Right lobe of liver (tissue), 6 donors: ENCODE measurements at regions not wholly inside any gene's neighbourhood (a gene's known extent, or its start where the extent isn't known, plus 50 kb on each side); places are given as distances from the start of the nearest gene placed in this dataset.

ENCODE experiments used
- ATAC-seq, 4 donors: fragments of 200-7000 bp; cut with Tn5 transposase; one replicate each; pipeline ENCODE4 v1.9.1; 2020; ENCODE audit warnings: mild to moderate bottlenecking in 4 of 4, moderate library complexity in 4 of 4
- DNase-seq, 3 donors: peaks; one replicate each; pipeline ENCODE4 v3.0.0-alpha.2; 2020
- H3K27ac ChIP-seq, 3 donors: fragments of 200-600 bp; one replicate each; pipeline ENCODE4 v1.8.0; 2022
- H3K27me3 ChIP-seq, 2 donors: fragments of 200-600 bp; one replicate each; pipeline ENCODE4 v1.8.0; 2022
- H3K36me3 ChIP-seq, 4 donors: fragments of 200-600 bp; sonication (generic) in 1 of 4; one replicate each; pipeline versions ENCODE4 v1.5.1 to v1.8.0; 2017 to 2022; ENCODE audit warnings: control low read depth in 1 of 4
- H3K4me1 ChIP-seq, 4 donors: fragments of 200-600 bp; sonication (generic) in 1 of 4; one replicate each; pipeline versions ENCODE4 v1.5.1 to v1.8.0; 2017 to 2022; ENCODE audit warnings: control low read depth in 1 of 4
- H3K4me3 ChIP-seq, 3 donors: fragments of 200-600 bp; one replicate each; pipeline ENCODE4 v1.8.0; 2022
- H3K9me3 ChIP-seq, 4 donors: fragments of 200-600 bp; sonication (generic) in 1 of 4; one replicate each; pipeline versions ENCODE4 v1.5.1 to v1.8.0; 2017 to 2022; ENCODE audit warnings: control low read depth in 1 of 4
- POLR2A ChIP-seq: fragments of 450-650 bp; IDR thresholded peaks from one replicate; pipeline ENCODE4 v1.6.1; 2017; ENCODE audit warnings: antibody characterized with exemption, mild to moderate bottlenecking
- WGBS: methylation state at CpG from one replicate; pipeline ENCODE4 v1.1.6; 2018; ENCODE audit warnings: low coverage, low lambda C conversion rate; ENCODE audit not compliant: insufficient coverage; ENCODE audit errors: missing lambda C conversion rate; 5-methylcytosine and 5-hydroxymethylcytosine counted together
- intact Hi-C, 2 donors: fragments of 100-400 bp; cut with DNase I; formaldehyde crosslinking; loops; one replicate each; pipeline versions ENCODE4 v1.11.2 to v1.14.1; 2022
- TF ChIP-seq, protein P1 (sequence below), 4 donors: fragments of 200-600 bp in 3 of 4; fragments of 450-650 bp in 1 of 4; IDR thresholded peaks; one replicate each; pipeline versions ENCODE4 v1.5.1 to v1.8.0; 2016 to 2022; ENCODE audit warnings: antibody characterized with exemption in 4 of 4, mild to moderate bottlenecking in 2 of 4
- donor health status: DM: no; HTN: yes; CAD: no.
- donor health status: DM: no; HTN: no; CAD: no.
- donor health status: DM: no; HTN: no; CAD: no.
- donor health status: DM: no; HTN: yes; CAD: no.
- donor health status: DM: no; HTN: yes; CAD: no.

DNA sequence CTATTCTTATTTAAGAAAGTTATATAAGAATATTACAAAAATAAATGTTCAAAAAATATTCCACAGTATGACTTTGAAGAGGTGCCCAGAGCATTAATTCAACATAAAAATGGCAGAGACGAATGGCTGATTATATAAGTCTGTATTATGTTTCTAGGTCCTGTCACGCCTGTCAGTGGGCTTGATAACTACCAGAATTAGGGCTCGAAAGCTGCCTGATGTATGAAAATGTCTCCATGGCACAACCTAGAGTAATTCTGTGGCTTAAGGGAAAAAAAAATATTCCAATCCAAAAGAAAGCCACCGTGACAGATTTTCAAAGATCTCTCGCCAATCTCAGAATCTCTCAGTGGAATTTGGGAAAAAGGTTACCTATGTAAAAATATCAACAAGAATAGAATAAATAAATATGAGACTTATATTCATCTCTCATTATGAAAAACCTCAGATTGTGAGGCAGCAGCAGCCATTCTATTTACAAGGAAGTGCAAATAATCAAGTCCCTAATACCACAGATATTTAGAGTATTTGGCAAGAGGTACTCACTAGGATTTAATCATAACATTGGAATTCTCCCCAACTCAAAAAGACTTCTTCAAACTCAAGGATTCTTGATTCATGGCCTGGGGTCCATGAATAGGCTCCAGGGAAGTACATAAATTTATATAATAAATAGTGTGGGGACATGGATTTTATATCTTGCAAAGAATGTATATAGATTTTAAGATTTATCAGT lies 489.1 kb upstream of the INTU start:
- no peak for DNase-seq
- Histone ChIP-seq H3K36me3 (no peaks in the 10 kb centered on the region), H3K27me3 (no peaks in the 10 kb centered on the region), H3K4me1 (no peaks in the 10 kb centered on the region), H3K27ac (no peak overlapping the region), H3K4me3 (no peak overlapping the region), H3K9me3 (no peaks in the 10 kb centered on the region)
- WGBS = 47% methylated on average over 5 of the region's 5 CpGs
- intact Hi-C loops = no loop called here
- no peak for ATAC-seq
- TF ChIP-seq POLR2A = no peak
- TF ChIP-seq, protein P1, sequence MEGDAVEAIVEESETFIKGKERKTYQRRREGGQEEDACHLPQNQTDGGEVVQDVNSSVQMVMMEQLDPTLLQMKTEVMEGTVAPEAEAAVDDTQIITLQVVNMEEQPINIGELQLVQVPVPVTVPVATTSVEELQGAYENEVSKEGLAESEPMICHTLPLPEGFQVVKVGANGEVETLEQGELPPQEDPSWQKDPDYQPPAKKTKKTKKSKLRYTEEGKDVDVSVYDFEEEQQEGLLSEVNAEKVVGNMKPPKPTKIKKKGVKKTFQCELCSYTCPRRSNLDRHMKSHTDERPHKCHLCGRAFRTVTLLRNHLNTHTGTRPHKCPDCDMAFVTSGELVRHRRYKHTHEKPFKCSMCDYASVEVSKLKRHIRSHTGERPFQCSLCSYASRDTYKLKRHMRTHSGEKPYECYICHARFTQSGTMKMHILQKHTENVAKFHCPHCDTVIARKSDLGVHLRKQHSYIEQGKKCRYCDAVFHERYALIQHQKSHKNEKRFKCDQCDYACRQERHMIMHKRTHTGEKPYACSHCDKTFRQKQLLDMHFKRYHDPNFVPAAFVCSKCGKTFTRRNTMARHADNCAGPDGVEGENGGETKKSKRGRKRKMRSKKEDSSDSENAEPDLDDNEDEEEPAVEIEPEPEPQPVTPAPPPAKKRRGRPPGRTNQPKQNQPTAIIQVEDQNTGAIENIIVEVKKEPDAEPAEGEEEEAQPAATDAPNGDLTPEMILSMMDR (IDR thresholded peaks at IDR 0.05) = no peak

DNA sequence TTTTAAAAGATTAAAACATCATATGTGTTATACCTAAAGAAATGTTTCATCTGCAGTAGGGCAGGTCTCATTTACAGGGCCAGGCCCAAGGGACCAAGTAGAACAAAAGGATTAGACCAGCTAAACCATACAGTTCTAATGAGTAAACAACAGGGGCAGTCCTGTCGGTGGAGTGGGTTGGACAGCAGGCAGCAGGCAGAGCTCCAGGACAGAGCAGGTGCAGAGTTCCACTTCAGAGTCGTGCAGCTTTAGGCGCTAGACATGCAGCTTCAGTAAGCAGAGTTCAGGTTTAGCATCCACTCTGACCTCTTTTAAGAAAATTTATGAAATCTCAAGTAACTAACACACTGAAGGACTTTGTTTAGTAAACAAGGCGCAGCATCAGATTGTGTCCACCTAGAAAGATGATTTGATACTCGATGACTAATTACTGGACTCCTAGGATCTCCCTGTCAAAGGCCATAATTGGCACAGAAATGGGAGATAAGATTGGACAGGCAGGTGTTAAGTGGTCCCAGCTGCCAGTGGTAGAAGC lies 487.7 kb upstream of the INTU start:
- Histone ChIP-seq H3K36me3 (no peaks in the 10 kb centered on the region), H3K27me3 (no peaks in the 10 kb centered on the region), H3K4me3 (no peak overlapping the region), H3K9me3 (no peaks in the 10 kb centered on the region), H3K27ac (no peak overlapping the region), H3K4me1 (no peaks in the 10 kb centered on the region)
- TF ChIP-seq, protein P1 (IDR thresholded peaks at IDR 0.05) = no peak
- no peak for TF ChIP-seq POLR2A
- intact Hi-C loops = no loop called here
- DNase-seq = no peak
- no peak for ATAC-seq
- 35% methylated on average over 5 of the region's 5 CpGs for WGBS

DNA sequence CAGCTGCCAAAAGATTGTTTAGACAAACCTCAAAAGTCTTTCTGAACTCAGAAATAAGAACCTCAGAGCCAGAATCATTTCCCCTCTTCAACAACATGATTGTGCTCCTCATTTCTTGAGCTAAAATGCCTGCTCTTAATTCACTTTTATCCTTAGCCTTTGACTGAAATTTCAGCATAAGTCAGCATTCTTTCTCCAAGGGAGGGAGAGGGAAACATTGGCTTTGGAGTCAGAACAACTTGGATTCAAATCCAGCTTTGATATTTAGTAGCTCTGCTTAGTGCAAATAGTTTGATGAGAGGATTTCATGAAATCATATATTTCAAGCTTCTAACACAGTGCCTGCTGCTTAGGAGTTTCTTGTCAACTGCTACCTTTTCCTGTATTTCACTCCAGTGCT lies 484.6 kb upstream of the INTU start:
- intact Hi-C loops = no loop called here
- Histone ChIP-seq H3K4me1 (no peaks in the 10 kb centered on the region), H3K36me3 (no peaks in the 10 kb centered on the region), H3K27ac (no peak overlapping the region), H3K9me3 (no peaks in the 10 kb centered on the region), H3K4me3 (no peak overlapping the region), H3K27me3 (no peaks in the 10 kb centered on the region)
- no peak for ATAC-seq
- DNase-seq = no peak
- TF ChIP-seq, protein P1 (IDR thresholded peaks at IDR 0.05) = no peak
- no peak for TF ChIP-seq POLR2A

DNA sequence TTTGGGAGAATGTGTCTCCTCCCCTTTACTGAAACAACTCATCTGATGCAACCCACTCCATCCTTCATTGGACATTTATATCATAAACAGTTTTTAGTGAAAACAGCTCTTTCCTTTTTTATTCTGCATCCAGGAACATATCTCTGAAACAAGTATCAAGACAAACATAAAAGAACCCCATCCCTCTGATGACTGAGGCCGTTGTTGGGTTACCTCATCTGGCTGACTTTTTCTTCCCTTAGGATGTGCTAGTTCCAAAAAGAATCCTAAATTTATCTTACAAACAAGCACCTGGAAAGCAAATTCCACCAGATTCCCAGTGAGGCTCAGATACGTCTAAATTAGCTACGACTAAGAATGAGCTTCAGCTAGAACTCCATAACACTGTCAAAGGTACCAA lies 483.7 kb upstream of the INTU start:
- ATAC-seq (no peak), DNase-seq (no peak)
- H3K27ac ChIP-seq = no peak overlapping the region
- H3K4me1 ChIP-seq = no peaks in the 10 kb centered on the region
- H3K36me3 ChIP-seq = no peaks in the 10 kb centered on the region
- no peak overlapping the region for H3K4me3 ChIP-seq
- H3K27me3 ChIP-seq = no peaks in the 10 kb centered on the region
- intact Hi-C loops = no loop called here
- H3K9me3 ChIP-seq = no peaks in the 10 kb centered on the region
- WGBS = 50% methylated on average over 3 of the region's 3 CpGs
- TF ChIP-seq, protein P1 (IDR thresholded peaks at IDR 0.05) = no peak
- no peak for TF ChIP-seq POLR2A

DNA sequence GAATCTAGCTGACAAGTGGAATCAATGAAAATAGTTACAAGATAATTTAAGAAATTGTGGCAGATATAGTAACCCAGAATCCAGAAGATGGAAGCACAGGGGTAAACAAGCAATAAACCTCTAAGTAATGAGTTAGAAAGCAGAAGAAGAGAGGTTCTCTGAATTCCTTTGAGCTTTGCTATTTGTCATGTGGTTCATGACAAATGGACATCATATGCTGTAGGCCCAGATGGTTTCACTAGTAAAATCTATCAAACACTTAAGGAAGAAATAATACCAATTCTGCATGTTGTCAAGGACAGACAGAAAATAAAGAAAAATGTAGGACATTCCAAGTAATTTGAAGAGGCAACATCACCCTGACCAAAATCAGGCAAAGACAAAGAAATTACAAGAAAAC lies 480.8 kb upstream of the INTU start:
- Histone ChIP-seq H3K9me3 (no peaks in the 10 kb centered on the region), H3K27me3 (no peaks in the 10 kb centered on the region), H3K4me1 (no peaks in the 10 kb centered on the region), H3K4me3 (no peak overlapping the region), H3K36me3 (no peaks in the 10 kb centered on the region), H3K27ac (no peak overlapping the region)
- intact Hi-C loops = no loop called here
- no peak for DNase-seq
- TF ChIP-seq POLR2A = no peak
- TF ChIP-seq, protein P1 (IDR thresholded peaks at IDR 0.05) = no peak
- no peak for ATAC-seq
